Ammon's horn (tissue), 1 donor: ENCODE measurements at regions not wholly inside any gene's neighbourhood (a gene's known extent, or its start where the extent isn't known, plus 50 kb on each side); places are given as distances from the start of the nearest gene placed in this dataset.
A peak's percentile ranks its signal among the peaks of the same experiment; 100 is the strongest.

Experiments used
- DNase-seq: peaks from one replicate; pipeline ENCODE4 v3.0.0-alpha.2; 2016; ENCODE audit warnings: low spot score

DNA sequence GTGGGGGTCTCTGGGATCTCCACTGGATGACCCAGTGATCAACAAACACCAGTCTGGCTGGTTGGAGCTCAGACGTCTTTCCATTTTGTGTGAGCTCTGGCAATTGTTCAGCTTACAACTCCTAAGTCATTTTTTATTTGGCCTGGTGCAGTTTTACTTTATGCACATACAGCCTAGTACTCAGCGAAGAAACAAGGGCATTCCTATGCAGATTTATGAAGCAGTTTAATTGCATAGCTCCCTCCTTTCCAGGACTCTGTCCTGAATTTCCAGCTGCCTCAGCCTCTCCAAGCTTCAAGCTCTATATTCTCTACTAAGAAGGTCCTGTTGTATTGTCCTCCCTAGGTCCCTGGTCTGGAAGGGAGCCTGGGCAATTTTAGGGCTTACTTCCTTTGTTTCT lies 145.6 kb upstream of the GALNT17 start:
- DNase-seq: no peak

GRCh38 chr7:70994176-70994575 lies 137.8 kb upstream of the GALNT17 start:
- DNase-seq: no peak

- DNase-seq: no peak
Measured at GRCh38 chr7:70997261-70997660, 134.7 kb upstream of the GALNT17 start.

DNA sequence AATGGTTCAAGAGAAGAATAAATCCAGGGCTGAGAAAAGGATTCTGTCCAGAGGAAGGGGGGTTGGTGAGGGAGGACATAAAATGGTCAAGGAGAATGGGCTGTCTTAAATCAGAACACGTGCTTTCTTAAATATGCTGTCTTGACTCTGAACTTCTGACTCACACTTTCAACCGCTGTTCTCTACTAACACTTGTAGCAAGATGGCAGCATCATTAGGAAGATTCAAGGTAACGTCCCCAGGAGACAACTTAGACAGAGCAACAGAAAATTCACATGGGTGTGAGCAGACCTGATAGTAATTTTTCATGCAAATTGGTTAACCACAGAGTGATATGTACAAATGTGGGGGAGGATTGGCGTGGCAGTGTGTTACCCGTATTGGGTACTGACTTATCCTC lies 126.8 kb upstream of the GALNT17 start:
- no peak for DNase-seq

DNA sequence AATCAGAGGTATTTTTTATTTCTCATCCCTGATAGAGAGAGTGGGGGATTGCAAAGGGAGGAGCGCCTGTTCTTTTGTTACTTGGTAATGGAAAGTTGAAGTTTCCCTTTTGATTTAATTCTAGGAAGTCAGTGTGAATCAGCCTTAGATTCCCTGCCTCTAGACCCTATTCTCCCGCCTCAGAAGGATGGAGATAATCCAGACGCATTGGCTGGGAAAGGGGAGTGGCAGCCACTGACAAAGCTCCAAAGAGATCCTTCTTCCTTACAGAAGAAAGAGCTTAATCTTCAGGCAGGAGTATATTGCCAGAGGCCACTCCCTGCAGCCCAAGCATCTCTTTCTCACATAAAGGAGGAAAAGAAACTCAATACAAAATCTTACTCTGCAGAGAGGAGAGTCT lies 122.3 kb upstream of the GALNT17 start:
- DNase-seq: no peak

DNA sequence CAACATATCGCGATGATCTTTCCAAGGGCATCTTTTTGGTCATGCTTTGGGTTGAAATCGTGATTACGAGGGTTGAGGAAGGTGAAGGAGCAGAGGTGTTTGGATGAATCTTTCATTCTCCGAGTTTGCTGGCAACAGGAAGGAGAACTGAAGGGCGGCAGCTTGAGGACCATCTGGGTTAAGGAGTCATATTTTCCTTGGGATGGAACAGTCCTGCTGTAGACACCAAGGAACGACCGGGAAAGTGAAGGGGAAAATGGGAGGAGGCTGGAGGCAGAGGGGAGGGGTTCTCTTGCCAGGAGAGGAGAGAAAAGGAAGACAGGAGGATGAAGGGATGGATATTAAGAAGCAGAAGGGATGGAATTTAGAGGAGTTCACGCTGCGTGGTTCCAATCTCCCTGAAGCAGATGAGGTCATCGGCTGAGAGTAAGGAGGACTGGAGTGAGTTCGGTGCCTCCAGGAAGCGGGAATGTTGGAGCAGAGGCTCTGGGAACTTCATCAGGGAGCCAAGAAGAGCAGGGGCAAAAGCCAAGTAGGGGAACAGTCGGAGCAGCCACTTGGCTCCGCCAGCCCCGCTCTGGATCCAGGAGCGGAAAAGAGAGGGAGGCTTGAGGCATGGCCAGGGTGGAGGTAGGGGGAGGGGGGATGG lies 116.6 kb upstream of the GALNT17 start:
- DNase-seq: peak; percentile 5

DNA sequence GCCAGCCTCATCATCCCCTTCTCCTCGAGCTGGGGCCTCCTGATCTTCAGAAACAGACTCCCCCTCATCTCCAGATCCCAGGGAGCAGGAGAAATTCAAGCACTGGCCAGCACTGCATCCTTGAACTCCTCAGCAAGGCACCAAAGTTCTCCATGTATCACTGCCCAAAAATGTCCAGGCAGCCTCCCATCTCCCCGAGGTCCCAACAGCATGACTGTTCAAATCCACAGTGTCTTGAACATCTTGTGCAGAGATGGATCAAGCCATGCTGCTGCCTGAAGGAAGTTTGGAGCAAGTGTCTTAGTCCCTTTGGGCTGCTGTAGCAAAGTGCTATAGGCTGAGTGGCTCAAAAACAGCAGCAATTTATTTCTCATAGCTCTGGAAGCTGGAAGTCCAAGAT lies 115.5 kb upstream of the GALNT17 start:
- DNase-seq: no peak

DNA sequence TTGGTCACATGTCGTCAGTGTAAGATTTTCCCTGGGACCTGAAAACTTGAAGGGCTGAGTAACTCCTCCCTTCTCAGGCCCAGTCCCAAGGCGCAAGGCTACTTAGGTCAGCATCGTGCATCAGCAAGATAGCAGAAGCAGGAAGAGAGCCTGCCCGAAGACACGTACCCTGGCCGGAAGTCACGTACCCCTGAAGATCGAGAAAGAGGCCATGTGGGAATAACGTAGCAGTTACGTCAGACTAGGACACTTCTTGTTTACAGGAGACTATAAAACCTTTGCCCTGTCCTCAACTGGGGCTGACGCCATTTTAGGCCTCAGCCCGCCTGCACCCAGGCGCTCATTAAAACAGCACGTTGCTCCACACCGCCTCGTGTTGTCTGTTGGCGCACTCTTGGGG lies 114.3 kb upstream of the GALNT17 start:
- DNase-seq: no peak

DNA sequence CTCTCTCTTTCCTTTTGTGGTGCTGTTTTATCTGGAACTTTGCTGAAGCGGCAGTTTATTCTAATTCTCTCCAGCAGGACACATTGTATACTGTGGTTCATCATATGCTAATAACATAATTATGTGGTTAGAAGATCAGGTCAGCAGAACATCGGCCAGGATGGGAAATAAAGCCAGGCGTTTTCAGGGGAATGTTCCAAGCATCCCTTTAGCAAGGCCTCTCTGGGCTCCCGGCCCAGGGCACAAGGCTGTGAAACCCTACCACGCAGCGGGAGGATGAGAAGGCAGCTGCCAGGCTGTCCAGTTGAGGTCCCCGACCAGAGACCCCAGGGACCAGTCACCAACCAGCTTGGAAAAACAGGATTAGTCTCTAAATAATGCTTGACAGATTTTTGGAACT lies 112.2 kb upstream of the GALNT17 start:
- DNase-seq: no peak

GRCh38 chr7:71021131-71021530 lies 110.8 kb upstream of the GALNT17 start:
- no peak for DNase-seq

- no peak for DNase-seq
Measured at GRCh38 chr7:71026680-71027079, 105.3 kb upstream of the GALNT17 start.

GRCh38 chr7:71034243-71034642 lies 97.7 kb upstream of the GALNT17 start:
- DNase-seq: no peak

- DNase-seq: no peak
Measured at GRCh38 chr7:71042591-71042990, 89.4 kb upstream of the GALNT17 start.

GRCh38 chr7:71050492-71050891 lies 81.5 kb upstream of the GALNT17 start:
- DNase-seq: no peak

GRCh38 chr7:71055504-71055903 lies 76.4 kb upstream of the GALNT17 start:
- DNase-seq: no peak

DNA sequence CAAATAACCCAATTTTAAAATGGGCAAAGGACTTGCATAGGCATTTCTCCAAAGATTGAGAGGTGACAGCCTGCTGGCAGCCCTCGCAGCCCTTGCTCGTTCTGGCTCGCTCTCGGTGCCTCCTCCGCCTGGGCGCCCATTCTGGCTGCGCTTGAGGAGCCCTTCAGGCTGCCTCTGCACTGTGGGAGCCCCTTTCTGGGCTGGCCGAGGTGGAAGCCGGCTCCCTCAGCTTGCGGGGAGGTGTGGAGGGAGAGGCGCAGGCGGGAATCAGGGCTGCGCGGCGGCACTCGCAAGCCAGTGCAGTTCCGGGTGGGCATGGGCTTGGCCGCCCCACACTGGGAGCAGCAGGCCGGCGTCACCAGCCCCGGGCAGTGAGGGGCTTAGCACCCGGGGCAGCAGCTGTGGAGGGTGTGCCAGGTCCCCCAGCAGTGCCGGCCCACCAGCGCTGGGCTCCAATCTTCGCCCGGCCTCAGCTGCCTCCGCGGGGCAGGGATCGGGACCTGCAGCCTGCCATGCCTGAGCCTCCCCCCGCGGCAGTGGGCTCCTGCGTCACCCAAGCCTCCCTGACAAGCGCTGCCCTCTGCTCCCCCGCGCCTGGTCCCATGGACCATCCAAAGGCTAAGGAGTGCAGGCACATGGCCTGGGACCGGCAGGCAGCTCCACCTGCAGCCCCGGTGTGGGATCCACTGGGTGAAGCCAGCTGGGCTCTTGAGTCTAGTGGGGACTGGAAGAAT lies 54.0 kb upstream of the GALNT17 start:
- no peak for DNase-seq
